Peyer's patch (tissue), 4 donors: ENCODE measurements at regions not wholly inside any gene's neighbourhood (a gene's known extent, or its start where the extent isn't known, plus 50 kb on each side); places are given as distances from the start of the nearest gene placed in this dataset.

Source experiments
- POLR2A ChIP-seq, 2 donors: fragments of 450-650 bp; IDR thresholded peaks; one replicate each; pipeline ENCODE4 v1.5.1; 2017; ENCODE audit warnings: antibody characterized with exemption in 2 of 2, mild to moderate bottlenecking in 2 of 2, moderate library complexity in 2 of 2
- TF ChIP-seq, protein P1 (sequence below), 6 experiments: fragments of 450-650 bp in 4 of 6; fragments of 200-600 bp in 2 of 6; sonication (generic) in 1 of 6; IDR thresholded peaks; one replicate each; pipeline ENCODE4 v1.5.1; 2017 to 2019; ENCODE audit warnings: antibody characterized with exemption in 6 of 6, mild to moderate bottlenecking in 3 of 6, moderate library complexity in 1 of 6

DNA sequence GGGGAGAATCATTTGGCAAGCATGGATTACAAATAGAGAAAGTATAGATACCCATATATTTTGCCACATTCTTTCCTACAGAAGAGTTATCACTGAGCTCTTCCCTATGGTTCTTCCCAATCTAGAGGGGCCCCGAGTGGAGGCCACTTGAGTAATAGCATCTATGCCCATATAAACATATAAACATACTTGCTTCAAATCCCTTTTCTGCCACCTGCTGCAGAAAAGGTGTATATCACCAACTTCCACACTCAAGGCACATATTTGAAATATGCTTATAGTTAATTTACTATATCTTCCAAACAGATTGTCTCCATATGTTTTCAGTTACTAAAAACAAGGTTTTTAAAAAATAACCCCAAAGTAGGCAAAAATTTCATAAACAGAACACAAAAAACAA is 642.8 kb upstream of the DIPK2B start:
- TF ChIP-seq, protein P1, sequence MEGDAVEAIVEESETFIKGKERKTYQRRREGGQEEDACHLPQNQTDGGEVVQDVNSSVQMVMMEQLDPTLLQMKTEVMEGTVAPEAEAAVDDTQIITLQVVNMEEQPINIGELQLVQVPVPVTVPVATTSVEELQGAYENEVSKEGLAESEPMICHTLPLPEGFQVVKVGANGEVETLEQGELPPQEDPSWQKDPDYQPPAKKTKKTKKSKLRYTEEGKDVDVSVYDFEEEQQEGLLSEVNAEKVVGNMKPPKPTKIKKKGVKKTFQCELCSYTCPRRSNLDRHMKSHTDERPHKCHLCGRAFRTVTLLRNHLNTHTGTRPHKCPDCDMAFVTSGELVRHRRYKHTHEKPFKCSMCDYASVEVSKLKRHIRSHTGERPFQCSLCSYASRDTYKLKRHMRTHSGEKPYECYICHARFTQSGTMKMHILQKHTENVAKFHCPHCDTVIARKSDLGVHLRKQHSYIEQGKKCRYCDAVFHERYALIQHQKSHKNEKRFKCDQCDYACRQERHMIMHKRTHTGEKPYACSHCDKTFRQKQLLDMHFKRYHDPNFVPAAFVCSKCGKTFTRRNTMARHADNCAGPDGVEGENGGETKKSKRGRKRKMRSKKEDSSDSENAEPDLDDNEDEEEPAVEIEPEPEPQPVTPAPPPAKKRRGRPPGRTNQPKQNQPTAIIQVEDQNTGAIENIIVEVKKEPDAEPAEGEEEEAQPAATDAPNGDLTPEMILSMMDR (IDR thresholded peaks at IDR 0.05): peak in 2 of 6 experiments; percentile 21 to 27
- TF ChIP-seq POLR2A (IDR thresholded peaks at IDR 0.05): no peak
